DOHH2 (cell line): ENCODE measurements at regions not wholly inside any gene's neighbourhood (a gene's known extent, or its start where the extent isn't known, plus 50 kb on each side); places are given as distances from the start of the nearest gene placed in this dataset.

Experiments used
- H3F3A ChIP-seq: fragments of 200-600 bp; sonication (generic), shearing (Covaris generic); 2 replicates; pipeline ENCODE4 v1.6.0; 2016; ENCODE audit warnings: antibody characterized with exemption, mild to moderate bottlenecking; ENCODE audit not compliant: control insufficient read depth, insufficient read depth
- H3K27ac ChIP-seq: fragments of 200-600 bp; sonication (generic); 2 replicates; pipeline ENCODE4 v1.5.1; 2014; ENCODE audit warnings: low read depth, mild to moderate bottlenecking, low read length, moderate library complexity
- H3K27me3 ChIP-seq: fragments of 200-600 bp; sonication (generic); 2 replicates; pipeline ENCODE4 v1.6.1; 2014; ENCODE audit warnings: mild to moderate bottlenecking, low read length, mixed read lengths; ENCODE audit not compliant: control insufficient read depth
- H3K36me3 ChIP-seq: fragments of 200-600 bp; sonication (generic); 2 replicates; pipeline ENCODE4 v1.6.1; 2014; ENCODE audit warnings: mild to moderate bottlenecking, low read length, moderate library complexity, mixed read lengths; ENCODE audit not compliant: control insufficient read depth
- H3K4me1 ChIP-seq: fragments of 200-600 bp; sonication (generic); 2 replicates; pipeline ENCODE4 v1.6.1; 2014; ENCODE audit warnings: mild to moderate bottlenecking, low read length, mixed read lengths; ENCODE audit not compliant: control insufficient read depth
- H3K4me2 ChIP-seq: fragments of 200-600 bp; sonication (generic); 2 replicates; pipeline ENCODE4 v1.6.0; 2014; ENCODE audit warnings: mild to moderate bottlenecking, low read length, moderate library complexity
- H3K4me3 ChIP-seq: fragments of 200-600 bp; sonication (generic); 2 replicates; pipeline ENCODE4 v1.5.1; 2014; ENCODE audit warnings: mild to moderate bottlenecking, low read length, mixed read lengths
- H3K79me2 ChIP-seq: fragments of 200-600 bp; sonication (generic); 2 replicates; pipeline ENCODE4 v1.6.1; 2014; ENCODE audit warnings: mild to moderate bottlenecking, low read length, mixed read lengths; ENCODE audit not compliant: control insufficient read depth
- H3K9me2 ChIP-seq: fragments of 200-600 bp; sonication (generic); replicated peaks from 2 replicates; pipeline ENCODE4 v1.6.1; 2014; ENCODE audit warnings: mild to moderate bottlenecking, low read length, mixed read lengths; ENCODE audit not compliant: control insufficient read depth
- H3K9me3 ChIP-seq: fragments of 200-600 bp; sonication (generic); 2 replicates; pipeline ENCODE4 v1.6.1; 2014; ENCODE audit warnings: antibody characterized with exemption, low read length, mixed read lengths; ENCODE audit not compliant: control insufficient read depth, insufficient read depth
- H4K20me1 ChIP-seq: fragments of 200-600 bp; sonication (generic); 2 replicates; pipeline ENCODE4 v1.6.0; 2014; ENCODE audit warnings: low read depth, mild to moderate bottlenecking, antibody characterized with exemption, low read length, moderate library complexity; ENCODE audit not compliant: control insufficient read depth, insufficient read depth
- EZH2phosphoT487 ChIP-seq: fragments of 200-600 bp; sonication (generic); IDR thresholded peaks from 2 replicates; pipeline ENCODE4 v1.6.1; 2017; ENCODE audit warnings: borderline replicate concordance, mild to moderate bottlenecking, antibody characterized with exemption, low read length, moderate library complexity, mixed read lengths
- TF ChIP-seq, protein P1 (sequence below): fragments of 200-600 bp; sonication (generic); IDR thresholded peaks from one replicate; pipeline ENCODE4 v1.5.1; 2014; ENCODE audit warnings: antibody characterized with exemption, mild to moderate bottlenecking, low read depth, low read length; ENCODE audit not compliant: poor library complexity, severe bottlenecking

DNA sequence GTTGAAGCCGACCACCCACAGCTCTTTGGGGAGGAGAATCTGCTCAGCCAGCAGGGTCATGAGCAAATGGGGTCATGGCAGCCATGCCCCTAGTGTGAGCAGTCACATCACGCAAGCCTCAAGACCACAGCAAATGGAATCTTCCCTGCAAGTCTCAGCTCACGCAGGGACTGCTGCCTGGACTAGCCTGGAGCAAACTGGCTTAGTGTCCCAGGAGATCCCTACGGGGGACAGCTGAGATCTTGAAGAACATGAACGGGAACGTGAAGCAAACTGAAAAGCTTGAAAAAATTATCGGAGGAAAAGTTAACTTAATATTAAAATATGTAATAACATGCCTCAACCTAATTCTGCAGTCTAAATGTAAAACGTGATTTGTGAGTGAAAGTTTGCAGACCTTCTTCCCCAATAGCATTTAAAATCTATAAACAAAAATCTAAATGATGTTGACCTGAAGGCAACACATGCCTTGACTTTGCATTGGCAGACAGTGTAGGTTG is 118.4 kb downstream of the FAM124B start:
- TF ChIP-seq EZH2phosphoT487, result no peak
- no peaks in the 10 kb centered on the region for H3K4me1 ChIP-seq

DNA sequence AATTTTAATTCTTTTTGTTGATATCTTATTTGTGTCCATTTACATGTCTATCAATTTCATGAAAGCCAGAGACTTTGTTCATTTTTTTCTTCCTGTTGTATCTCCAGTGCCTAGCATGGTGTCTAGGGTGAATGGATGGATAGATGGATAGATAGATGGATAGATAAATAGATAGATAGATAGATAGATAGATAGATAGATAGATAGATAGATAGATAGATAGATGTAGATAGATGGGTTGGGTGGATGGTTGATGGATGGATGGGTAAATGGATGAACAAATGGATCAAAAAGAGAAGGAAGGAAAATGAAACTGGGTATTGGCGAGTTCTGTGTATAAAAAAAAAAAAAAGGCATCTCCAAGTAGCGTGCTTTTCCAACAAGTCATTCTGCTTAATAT is 120.5 kb downstream of the FAM124B start:
- TF ChIP-seq EZH2phosphoT487, result no peak
- TF ChIP-seq, protein P1, sequence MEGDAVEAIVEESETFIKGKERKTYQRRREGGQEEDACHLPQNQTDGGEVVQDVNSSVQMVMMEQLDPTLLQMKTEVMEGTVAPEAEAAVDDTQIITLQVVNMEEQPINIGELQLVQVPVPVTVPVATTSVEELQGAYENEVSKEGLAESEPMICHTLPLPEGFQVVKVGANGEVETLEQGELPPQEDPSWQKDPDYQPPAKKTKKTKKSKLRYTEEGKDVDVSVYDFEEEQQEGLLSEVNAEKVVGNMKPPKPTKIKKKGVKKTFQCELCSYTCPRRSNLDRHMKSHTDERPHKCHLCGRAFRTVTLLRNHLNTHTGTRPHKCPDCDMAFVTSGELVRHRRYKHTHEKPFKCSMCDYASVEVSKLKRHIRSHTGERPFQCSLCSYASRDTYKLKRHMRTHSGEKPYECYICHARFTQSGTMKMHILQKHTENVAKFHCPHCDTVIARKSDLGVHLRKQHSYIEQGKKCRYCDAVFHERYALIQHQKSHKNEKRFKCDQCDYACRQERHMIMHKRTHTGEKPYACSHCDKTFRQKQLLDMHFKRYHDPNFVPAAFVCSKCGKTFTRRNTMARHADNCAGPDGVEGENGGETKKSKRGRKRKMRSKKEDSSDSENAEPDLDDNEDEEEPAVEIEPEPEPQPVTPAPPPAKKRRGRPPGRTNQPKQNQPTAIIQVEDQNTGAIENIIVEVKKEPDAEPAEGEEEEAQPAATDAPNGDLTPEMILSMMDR, result no peak
- no peaks in the 10 kb centered on the region for H3K79me2 ChIP-seq
- no peaks in the 10 kb centered on the region for H3K9me2 ChIP-seq
- no peak overlapping the region for H3K4me2 ChIP-seq
- no peak overlapping the region for H3K27ac ChIP-seq
- H3K36me3 ChIP-seq, result no peaks in the 10 kb centered on the region
- H3K27me3 ChIP-seq, result no peaks in the 10 kb centered on the region; the same call in 1 of the 2 replicates
- no peaks in the 10 kb centered on the region for H4K20me1 ChIP-seq
- no peaks in the 10 kb centered on the region for H3K4me1 ChIP-seq
- H3K9me3 ChIP-seq, result no peaks in the 10 kb centered on the region
- no peaks in the 10 kb centered on the region for H3F3A ChIP-seq
- H3K4me3 ChIP-seq, result no peak overlapping the region

More for the DNA sequence above, 118.4 kb downstream of the FAM124B start:
- Histone ChIP-seq H3K79me2 (no peaks in the 10 kb centered on the region), H4K20me1 (no peaks in the 10 kb centered on the region), H3K27me3 (peaks cover 8% of the 10 kb centered on the region), H3K4me3 (no peak overlapping the region), H3K9me3 (no peaks in the 10 kb centered on the region), H3F3A (no peaks in the 10 kb centered on the region), H3K27ac (no peak overlapping the region), H3K9me2 (no peaks in the 10 kb centered on the region), H3K4me2 (no peak overlapping the region), H3K36me3 (no peaks in the 10 kb centered on the region)

DNA sequence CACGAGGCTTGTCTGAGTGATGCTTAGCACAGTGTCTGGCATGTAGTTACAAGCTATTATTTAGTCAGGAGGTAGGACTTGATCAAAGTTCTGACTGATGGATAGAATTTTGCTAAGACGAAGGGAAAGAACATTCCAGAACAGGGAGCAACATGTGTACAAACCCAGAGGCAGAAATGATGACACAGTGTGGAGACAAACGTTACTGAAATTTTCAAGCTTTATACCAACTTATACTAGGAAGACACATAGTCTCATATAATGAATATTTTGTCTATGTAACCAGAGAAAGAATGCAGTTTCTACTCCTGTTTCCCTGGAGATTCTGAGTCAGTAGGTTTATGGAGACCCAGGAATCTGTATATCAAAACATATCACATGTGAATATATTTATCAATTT is 123.4 kb downstream of the FAM124B start:
- no peaks in the 10 kb centered on the region for H3K9me2 ChIP-seq
- H3K27me3 ChIP-seq, result 0 out of 2 replicates have a peak, but pooled peaks cover 3% of the 10 kb centered on the region
- no peaks in the 10 kb centered on the region for H4K20me1 ChIP-seq
- no peaks in the 10 kb centered on the region for H3K79me2 ChIP-seq
- H3K9me3 ChIP-seq, result no peaks in the 10 kb centered on the region
- H3K27ac ChIP-seq, result no peak overlapping the region
- H3K36me3 ChIP-seq, result no peaks in the 10 kb centered on the region
- no peak overlapping the region for H3K4me3 ChIP-seq
- TF ChIP-seq, protein P1, result no peak
- no peak for TF ChIP-seq EZH2phosphoT487
- no peak overlapping the region for H3K4me2 ChIP-seq
- no peaks in the 10 kb centered on the region for H3F3A ChIP-seq
- no peaks in the 10 kb centered on the region for H3K4me1 ChIP-seq

DNA sequence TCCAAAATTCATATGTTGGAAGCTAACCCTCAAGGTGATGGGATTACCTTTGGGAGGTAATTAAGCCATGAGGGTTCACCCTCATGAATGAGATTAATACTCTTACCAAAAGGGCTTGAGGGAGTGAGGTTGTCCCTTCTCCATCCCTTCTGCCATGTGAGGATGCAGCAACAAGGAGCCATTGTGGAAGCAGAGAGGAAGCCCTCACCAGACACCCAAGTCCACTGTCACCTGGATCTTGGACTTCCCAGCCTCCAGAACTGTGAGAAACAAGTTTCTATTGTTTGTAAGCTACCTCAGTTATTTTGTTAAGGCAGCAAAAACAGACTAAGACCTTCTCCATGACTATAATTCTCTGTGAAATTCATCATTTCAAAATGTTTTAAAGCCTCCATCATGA is 125.7 kb downstream of the FAM124B start:
- no peak for TF ChIP-seq EZH2phosphoT487
- TF ChIP-seq, protein P1, result no peak
- H3K36me3 ChIP-seq, result no peaks in the 10 kb centered on the region
- no peaks in the 10 kb centered on the region for H3F3A ChIP-seq
- H3K79me2 ChIP-seq, result no peaks in the 10 kb centered on the region
- no peak overlapping the region for H3K27ac ChIP-seq
- no peaks in the 10 kb centered on the region for H3K9me2 ChIP-seq
- no peak overlapping the region for H3K4me2 ChIP-seq
- H3K9me3 ChIP-seq, result no peaks in the 10 kb centered on the region
- no peak overlapping the region for H3K4me3 ChIP-seq
- H4K20me1 ChIP-seq, result no peaks in the 10 kb centered on the region
- H3K27me3 ChIP-seq, result 0 out of 2 replicates have a peak, but pooled peaks cover 5% of the 10 kb centered on the region
- no peaks in the 10 kb centered on the region for H3K4me1 ChIP-seq
